IPS-15b (cell line): ENCODE measurements at regions not wholly inside any gene's neighbourhood (a gene's known extent, or its start where the extent isn't known, plus 50 kb on each side); places are given as distances from the start of the nearest gene placed in this dataset.

Experiments used
- H3K27me3 ChIP-seq: one replicate; pipeline ENCODE4 v1.6.1; 2013; ENCODE audit warnings: low read length; ENCODE audit not compliant: control insufficient read depth, insufficient read depth
- H3K36me3 ChIP-seq: one replicate; pipeline ENCODE4 v1.6.1; 2013; ENCODE audit warnings: low read length; ENCODE audit not compliant: control insufficient read depth, insufficient read depth
- H3K4me1 ChIP-seq: one replicate; pipeline ENCODE4 v1.6.1; 2013; ENCODE audit warnings: mild to moderate bottlenecking, low read length; ENCODE audit not compliant: control insufficient read depth, insufficient read depth
- H3K4me3 ChIP-seq: one replicate; pipeline ENCODE4 v1.5.1; 2013; ENCODE audit warnings: low read depth, low read length
- H3K9ac ChIP-seq: one replicate; pipeline ENCODE4 v1.6.1; 2013; ENCODE audit warnings: low read depth, mild to moderate bottlenecking, low read length
- H3K9me3 ChIP-seq: one replicate; pipeline ENCODE4 v1.6.1; 2013; ENCODE audit warnings: mild to moderate bottlenecking, low read length; ENCODE audit not compliant: control insufficient read depth, insufficient read depth

DNA sequence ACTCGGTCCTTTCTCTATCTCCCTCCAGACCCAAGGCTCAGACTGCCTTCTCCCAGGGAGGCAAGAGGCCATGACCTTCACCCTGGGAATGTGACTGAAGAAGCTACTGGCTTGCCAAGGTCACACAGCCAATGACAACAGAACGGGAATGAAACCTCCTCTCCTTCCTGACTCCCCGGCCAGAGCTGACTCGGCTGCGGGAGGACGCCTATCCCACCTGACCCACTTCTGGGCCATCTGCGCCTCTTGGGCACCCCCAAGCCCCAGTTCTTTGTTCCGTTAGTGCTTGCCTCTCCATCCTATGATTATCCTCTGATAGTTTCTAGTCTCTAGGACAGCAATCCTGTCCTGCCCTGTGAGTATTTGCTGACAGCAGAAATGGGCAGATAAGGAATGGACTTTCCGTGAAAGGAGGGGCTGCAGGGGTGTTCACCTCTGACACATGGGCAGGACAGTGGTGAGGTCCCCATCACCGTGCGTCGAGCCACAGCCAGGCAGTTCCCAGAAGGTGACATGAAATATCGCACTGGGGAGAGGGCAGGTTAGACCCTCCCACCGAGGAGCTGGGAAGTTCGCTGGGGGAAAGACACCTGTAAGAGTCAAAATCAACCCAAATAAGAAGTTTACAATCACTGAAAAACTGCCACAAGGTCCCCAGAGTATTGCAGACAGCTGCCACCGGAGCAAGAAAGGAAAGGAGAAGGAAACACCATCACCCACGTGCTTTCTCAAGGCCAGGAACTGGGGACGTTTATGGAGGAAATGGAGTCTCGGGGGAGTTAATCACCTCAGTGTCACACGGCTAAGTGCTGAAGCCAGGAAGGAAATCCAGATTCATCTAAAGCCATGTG, 63.0 kb downstream of the INSIG1 start:
- H3K9ac ChIP-seq, result no peak overlapping the region
- H3K4me1 ChIP-seq, result peaks cover 2% of the 10 kb centered on the region
- no peaks in the 10 kb centered on the region for H3K9me3 ChIP-seq
- peaks cover 31% of the 10 kb centered on the region for H3K27me3 ChIP-seq
- H3K4me3 ChIP-seq, result no peak overlapping the region
- H3K36me3 ChIP-seq, result no peaks in the 10 kb centered on the region

DNA sequence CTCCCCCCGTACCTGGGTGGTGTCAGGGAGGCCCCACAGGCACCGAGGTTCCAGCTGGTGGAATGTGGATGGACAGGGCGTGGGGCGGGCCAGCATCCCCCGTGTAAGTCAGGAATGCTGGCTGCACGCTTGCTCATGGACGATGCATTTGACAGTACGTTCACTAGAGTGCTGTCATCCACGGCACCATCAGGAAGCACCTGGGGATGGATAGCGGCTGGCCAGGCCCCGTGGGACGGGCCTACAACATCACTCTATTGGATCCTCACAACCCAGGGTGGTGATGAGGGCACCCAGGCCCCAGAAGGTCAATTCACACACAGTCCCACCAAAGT, 63.6 kb downstream of the INSIG1 start:
- peaks cover 2% of the 10 kb centered on the region for H3K4me1 ChIP-seq
- H3K9ac ChIP-seq, result no peak overlapping the region
- peaks cover 31% of the 10 kb centered on the region for H3K27me3 ChIP-seq

DNA sequence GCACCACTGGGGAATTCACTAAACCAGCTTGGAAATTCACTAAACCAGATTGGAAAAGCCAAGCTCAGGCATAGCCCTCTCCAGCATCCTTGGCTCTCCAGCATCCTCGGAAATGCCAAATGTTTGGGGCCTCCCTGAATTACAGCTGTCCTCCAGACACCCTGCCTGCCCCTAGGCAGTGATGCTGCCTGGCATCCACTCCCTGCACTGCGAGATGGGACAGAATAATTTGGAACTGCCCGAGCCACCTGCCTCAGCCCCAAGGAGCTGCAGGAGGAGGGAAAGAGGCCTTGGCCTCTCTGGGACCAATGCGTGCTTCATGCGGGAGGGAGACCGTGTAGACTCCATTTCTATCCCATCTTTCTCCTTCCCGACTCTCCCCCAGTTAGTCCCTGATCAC, 64.3 kb downstream of the INSIG1 start:
- peaks cover 2% of the 10 kb centered on the region for H3K4me1 ChIP-seq
- peaks cover 31% of the 10 kb centered on the region for H3K27me3 ChIP-seq
- no peak overlapping the region for H3K4me3 ChIP-seq
- no peak overlapping the region for H3K9ac ChIP-seq
- H3K36me3 ChIP-seq, result no peaks in the 10 kb centered on the region
- no peaks in the 10 kb centered on the region for H3K9me3 ChIP-seq

More for the DNA sequence above, 63.6 kb downstream of the INSIG1 start:
- Histone ChIP-seq H3K9me3 (no peaks in the 10 kb centered on the region), H3K4me3 (no peak overlapping the region), H3K36me3 (no peaks in the 10 kb centered on the region)

DNA sequence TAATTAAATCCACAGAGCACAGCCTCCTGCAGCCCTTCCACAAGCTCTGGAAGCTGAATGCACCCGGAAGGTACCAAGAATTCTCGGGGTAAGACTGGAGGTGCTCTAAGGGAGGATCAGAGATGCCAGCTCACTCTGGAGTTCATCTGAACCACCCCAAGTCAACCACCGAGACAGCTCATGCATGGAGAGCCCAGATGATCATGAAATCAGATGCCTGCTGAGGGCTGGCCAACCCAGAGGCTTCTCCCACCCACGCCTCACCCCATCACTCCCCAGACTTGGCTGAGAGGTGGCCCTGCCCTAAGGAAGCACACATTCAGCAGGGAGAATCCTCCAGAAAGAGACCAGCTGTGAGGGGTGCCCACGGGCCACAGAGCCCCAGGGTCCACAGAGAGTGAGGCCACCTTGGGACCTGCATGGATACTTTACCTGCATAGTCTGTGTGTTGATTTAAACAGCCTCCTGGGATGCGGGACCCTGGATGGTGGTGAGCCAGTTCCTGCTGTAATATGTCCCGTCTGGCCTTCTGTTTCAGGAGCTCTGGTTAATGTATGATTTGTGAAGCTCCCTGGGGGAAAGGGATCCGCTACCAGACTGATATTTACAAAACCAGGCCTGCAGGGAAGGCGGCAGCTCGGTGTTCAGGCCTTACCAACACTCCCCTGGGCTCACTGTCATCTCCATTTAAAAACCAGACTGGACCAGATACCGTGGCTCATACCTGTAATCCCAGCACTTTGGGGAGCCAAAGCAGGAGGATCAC, 64.9 kb downstream of the INSIG1 start:
- H3K4me3 ChIP-seq, result no peak overlapping the region

DNA sequence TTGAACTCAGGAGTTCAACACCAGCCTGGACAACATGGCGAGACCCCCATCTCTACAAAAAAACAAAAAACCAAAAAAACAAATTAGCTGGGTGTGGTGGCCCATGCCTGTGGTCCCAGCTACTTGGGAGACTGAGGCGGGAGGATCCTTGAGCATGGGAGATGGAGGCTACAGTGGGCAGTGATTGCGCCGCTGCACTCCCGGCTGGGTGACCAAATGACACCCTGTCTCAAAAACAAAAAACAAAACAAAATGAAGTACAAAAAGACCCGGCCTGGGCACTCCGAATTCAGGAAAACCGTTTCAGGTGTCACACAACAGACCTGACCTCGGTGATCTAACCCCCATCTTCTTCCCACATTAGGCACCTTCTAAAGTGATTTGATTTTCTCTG, 65.5 kb downstream of the INSIG1 start:
- H3K9ac ChIP-seq, result no peak overlapping the region
- H3K27me3 ChIP-seq, result peaks cover 28% of the 10 kb centered on the region
- H3K9me3 ChIP-seq, result no peaks in the 10 kb centered on the region
- no peaks in the 10 kb centered on the region for H3K36me3 ChIP-seq
- no peaks in the 10 kb centered on the region for H3K4me1 ChIP-seq
- H3K4me3 ChIP-seq, result no peak overlapping the region

More for the DNA sequence above, 64.9 kb downstream of the INSIG1 start:
- Histone ChIP-seq H3K36me3 (no peaks in the 10 kb centered on the region), H3K27me3 (peaks cover 31% of the 10 kb centered on the region), H3K4me1 (peaks cover 2% of the 10 kb centered on the region), H3K9me3 (no peaks in the 10 kb centered on the region), H3K9ac (no peak overlapping the region)

DNA sequence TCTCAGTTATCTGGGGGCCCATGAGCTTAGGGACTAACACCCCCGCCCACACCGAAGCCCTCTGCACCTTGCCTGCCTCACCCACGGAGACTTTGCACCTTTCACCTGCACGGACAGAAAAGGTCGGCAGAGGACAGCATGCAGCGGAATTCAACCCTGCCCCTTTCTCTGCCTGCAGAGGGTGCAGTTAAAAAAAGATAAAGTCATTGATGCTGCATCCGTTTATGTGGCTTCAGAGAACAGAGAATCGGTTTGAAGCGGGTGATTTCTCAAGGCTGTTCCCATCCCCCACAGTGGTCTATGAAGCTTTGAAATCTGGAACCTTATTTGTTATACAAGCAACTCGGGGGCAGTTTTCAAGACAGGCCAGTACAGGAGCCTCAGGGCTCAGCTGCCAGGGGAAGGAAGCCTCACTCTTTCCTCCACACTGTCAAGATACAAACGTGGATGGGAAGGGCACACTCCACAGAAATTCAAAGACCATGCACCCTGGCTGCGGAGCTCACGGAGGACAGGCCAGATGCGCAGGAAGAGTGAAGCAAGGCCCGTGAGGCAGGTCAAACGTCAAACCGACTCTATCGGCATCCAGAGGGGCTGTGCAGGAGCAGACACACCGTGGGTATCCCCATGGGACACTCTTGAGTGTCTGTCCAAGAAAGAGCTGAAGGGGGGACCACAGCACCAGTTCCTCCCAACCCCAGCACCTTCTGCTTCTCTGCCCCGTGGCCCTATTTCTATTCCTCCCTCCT, 66.3 kb downstream of the INSIG1 start:
- no peaks in the 10 kb centered on the region for H3K36me3 ChIP-seq
- no peaks in the 10 kb centered on the region for H3K4me1 ChIP-seq
- no peak overlapping the region for H3K9ac ChIP-seq
- peaks cover 35% of the 10 kb centered on the region for H3K27me3 ChIP-seq
- no peak overlapping the region for H3K4me3 ChIP-seq
- H3K9me3 ChIP-seq, result no peaks in the 10 kb centered on the region

DNA sequence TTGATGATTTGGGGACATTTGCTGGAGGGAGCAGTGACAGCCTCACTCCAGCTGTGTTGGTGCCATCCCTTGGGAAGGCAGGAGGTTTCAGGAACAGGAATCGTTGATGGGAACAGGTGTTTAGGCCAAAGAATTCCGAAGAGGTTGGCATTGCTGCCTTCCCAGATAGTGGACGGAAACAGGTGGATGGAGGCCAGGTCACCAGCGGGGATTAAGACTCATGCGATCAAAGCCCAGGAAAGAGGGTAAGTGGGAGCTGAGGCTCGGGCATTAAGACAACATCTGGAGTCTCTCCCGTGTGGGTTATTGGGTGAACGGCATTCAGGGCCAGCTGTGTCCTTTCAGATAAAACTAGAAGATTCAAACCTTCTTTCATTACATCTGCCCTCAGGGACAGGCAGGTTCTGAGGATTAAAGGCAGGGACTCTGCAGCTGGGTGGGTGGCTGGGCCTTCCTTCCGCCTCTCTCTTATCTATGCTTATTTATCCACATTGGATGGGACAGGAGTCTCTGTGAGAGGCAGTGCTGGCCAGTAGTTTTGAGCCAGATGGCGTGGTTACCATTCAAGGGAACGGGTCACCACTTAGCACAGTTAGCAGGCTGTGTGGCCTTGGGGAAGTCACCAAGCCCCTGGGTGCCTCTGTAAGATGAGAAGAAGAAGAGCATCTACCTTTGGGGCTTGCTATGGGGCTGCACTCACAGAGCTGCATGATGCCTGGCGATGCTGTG, 67.6 kb downstream of the INSIG1 start:
- H3K4me1 ChIP-seq, result no peaks in the 10 kb centered on the region
- H3K9me3 ChIP-seq, result no peaks in the 10 kb centered on the region
- H3K4me3 ChIP-seq, result no peak overlapping the region
- peaks cover 48% of the 10 kb centered on the region for H3K27me3 ChIP-seq
- no peak overlapping the region for H3K9ac ChIP-seq
- H3K36me3 ChIP-seq, result no peaks in the 10 kb centered on the region

DNA sequence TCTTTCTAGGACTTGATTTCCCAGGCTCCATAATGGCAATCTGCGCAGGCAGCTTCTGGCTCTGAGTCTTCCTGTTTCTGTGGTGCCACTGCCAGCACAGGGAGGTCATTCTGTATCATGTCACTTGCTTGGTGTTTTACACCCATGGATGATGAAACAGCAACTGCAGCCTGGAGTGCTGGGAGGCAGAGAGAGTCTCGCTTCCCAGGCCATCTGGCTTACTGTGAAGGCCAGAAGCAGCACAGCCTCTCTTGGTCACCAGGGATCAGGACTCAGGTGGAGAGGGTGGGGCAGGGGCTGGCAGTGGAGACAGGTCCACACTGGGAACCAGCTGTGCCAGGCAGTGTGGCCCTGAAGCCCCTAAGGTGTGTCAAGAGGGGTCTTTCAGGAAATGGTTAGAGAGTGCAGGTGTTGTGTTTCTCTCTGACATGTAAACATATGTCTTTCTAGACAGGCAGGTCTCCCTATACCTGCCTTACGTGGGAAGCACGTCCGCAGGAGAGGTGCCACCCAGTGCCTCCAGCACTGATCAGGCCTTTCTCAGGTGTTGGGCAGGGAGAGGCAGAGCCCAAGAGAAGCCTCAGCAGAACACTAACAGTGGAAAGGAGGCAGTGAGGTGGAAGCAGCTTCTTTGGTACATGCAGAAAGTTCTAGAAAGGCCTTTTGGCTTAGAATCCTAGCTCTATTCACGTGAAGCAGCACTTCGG, 71.4 kb downstream of the INSIG1 start:
- no peaks in the 10 kb centered on the region for H3K9me3 ChIP-seq
- no peak overlapping the region for H3K4me3 ChIP-seq
- H3K36me3 ChIP-seq, result no peaks in the 10 kb centered on the region
- no peak overlapping the region for H3K9ac ChIP-seq
- no peaks in the 10 kb centered on the region for H3K4me1 ChIP-seq
- peaks cover 72% of the 10 kb centered on the region for H3K27me3 ChIP-seq

DNA sequence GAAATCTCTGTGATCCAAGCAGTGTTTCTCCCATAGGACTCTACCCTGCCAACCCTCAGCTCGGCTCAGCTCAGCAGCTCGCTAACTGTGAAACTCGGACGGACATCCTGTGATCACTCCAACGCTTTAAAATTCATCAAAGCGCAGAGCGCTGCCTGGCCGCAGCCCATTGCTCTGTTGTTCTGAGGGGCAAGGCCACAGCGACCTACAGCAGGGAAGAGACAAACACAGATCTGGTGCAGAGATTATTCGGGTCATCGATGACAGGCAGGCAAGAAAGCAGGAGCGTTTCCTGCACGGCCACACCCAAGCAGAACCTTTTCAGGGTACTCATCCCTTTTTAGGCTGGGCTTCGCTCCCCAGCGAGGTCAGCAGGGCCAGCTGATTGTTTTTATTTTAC, 72.1 kb downstream of the INSIG1 start:
- Histone ChIP-seq H3K9ac (no peak overlapping the region), H3K9me3 (no peaks in the 10 kb centered on the region), H3K27me3 (peaks cover 72% of the 10 kb centered on the region), H3K4me3 (no peak overlapping the region), H3K4me1 (no peaks in the 10 kb centered on the region), H3K36me3 (no peaks in the 10 kb centered on the region)

DNA sequence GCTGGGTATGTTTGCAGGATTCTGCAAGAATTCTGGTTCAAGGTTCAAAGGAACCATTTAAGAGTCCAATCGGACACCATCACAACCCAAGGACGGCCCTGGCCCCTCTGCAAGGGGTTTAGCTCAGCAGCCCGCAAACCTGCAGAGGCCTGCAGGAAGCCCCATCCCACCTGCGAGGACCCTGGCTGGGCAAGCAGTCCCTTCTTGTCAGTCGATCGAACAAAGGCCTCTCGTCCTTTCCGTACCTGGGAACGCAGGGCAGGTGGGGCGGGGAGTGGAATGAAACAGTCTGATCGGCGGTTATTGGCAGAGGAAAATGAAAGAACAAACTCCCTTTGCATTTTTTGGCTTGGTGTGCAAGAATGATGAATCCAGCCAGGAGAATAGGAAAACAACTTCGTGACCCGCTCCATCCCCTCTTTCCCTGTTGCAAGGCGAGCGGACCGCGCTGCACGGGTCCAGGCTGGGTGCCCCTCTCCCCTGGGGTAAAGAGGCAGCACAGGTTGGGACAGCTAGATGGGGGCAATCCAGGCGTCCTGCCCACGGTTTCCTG, 73.7 kb downstream of the INSIG1 start:
- H3K4me3 ChIP-seq, result no peak overlapping the region
- H3K9me3 ChIP-seq, result no peaks in the 10 kb centered on the region
- no peaks in the 10 kb centered on the region for H3K36me3 ChIP-seq
- H3K27me3 ChIP-seq, result peaks cover 82% of the 10 kb centered on the region
- no peak overlapping the region for H3K9ac ChIP-seq
- no peaks in the 10 kb centered on the region for H3K4me1 ChIP-seq
